OCI-LY7 (cell line): ENCODE measurements at regions not wholly inside any gene's neighbourhood (a gene's known extent, or its start where the extent isn't known, plus 50 kb on each side); places are given as distances from the start of the nearest gene placed in this dataset.

Source experiments
- BruUV-seq: library from RNA; stranded (reverse); fragments of 400-500 nt; replicated peaks from 2 replicates; lab custom pipeline; 2021; lab: Mats Ljungman, UMichigan
- CTCF ChIA-PET: fragments of 300-600 bp; sonication (Branson Sonifier 250); formaldehyde crosslinking; loops from one replicate; lab custom pipeline; 2022; ENCODE audit warnings: antibody characterized with exemption; ENCODE audit not compliant: unreplicated experiment; lab: Charles Lee
- POLR2A ChIA-PET: fragments of 300-600 bp; sonication (Branson Sonifier 250); formaldehyde crosslinking; loops from one replicate; lab custom pipeline; 2022; ENCODE audit warnings: antibody characterized with exemption; lab: Charles Lee
- DNase-seq: peaks from one replicate; pipeline ENCODE4 v3.0.0-alpha.2; 2015; ENCODE audit warnings: low spot score
- H2AFZ ChIP-seq: fragments of 200-600 bp; sonication (generic), shearing (Covaris generic); 2 replicates; pipeline ENCODE4 v1.6.1; 2014; ENCODE audit warnings: mild to moderate bottlenecking, antibody characterized with exemption, low read length, moderate library complexity
- H3K27ac ChIP-seq: fragments of 200-600 bp; sonication (generic); 2 replicates; pipeline ENCODE4 v1.5.1; 2014; ENCODE audit warnings: mixed run types, low read depth, mild to moderate bottlenecking, moderate library complexity, low read length, inconsistent platforms; ENCODE audit not compliant: poor library complexity, severe bottlenecking
- H3K36me3 ChIP-seq: fragments of 200-600 bp; sonication (generic); 2 replicates; pipeline ENCODE4 v1.6.1; 2014; ENCODE audit warnings: mild to moderate bottlenecking, antibody characterized with exemption, low read length, moderate library complexity, mixed read lengths; ENCODE audit not compliant: insufficient read depth
- H3K4me1 ChIP-seq: fragments of 200-600 bp; sonication (generic); 2 replicates; pipeline ENCODE4 v1.5.1; 2014; ENCODE audit warnings: mild to moderate bottlenecking, low read length; ENCODE audit not compliant: insufficient read depth, poor library complexity, severe bottlenecking
- H3K4me2 ChIP-seq: fragments of 200-600 bp; sonication (generic); 2 replicates; pipeline ENCODE4 v1.6.1; 2014; ENCODE audit warnings: mild to moderate bottlenecking, low read length
- H3K4me3 ChIP-seq: fragments of 200-600 bp; sonication (generic); 2 replicates; pipeline ENCODE4 v1.5.1; 2014; ENCODE audit warnings: mild to moderate bottlenecking, low read depth, low read length; ENCODE audit not compliant: poor library complexity, severe bottlenecking
- H3K79me2 ChIP-seq: fragments of 200-600 bp; sonication (generic); 2 replicates; pipeline ENCODE4 v1.6.1; 2016; ENCODE audit warnings: low read depth, mild to moderate bottlenecking, low read length, moderate library complexity, mixed read lengths; ENCODE audit not compliant: insufficient read depth
- H3K9me2 ChIP-seq: fragments of 200-600 bp; sonication (generic); 2 replicates; pipeline ENCODE4 v1.6.1; 2016; ENCODE audit warnings: mild to moderate bottlenecking, low read length, mixed read lengths; ENCODE audit not compliant: insufficient read depth
- H3K9me3 ChIP-seq: fragments of 200-600 bp; sonication (generic); 2 replicates; pipeline ENCODE4 v1.6.1; 2014; ENCODE audit warnings: mild to moderate bottlenecking, mixed run types, low read length, mixed read lengths
- H4K20me1 ChIP-seq: fragments of 200-600 bp; sonication (generic); 2 replicates; pipeline ENCODE4 v1.6.1; 2014; ENCODE audit warnings: mild to moderate bottlenecking, antibody characterized with exemption, low read length, moderate library complexity, mixed read lengths; ENCODE audit not compliant: insufficient read depth
- EZH2phosphoT487 ChIP-seq: fragments of 200-600 bp; sonication (generic); IDR thresholded peaks from 2 replicates; pipeline ENCODE4 v1.6.1; 2018; ENCODE audit warnings: low read depth, borderline replicate concordance, mild to moderate bottlenecking, mixed run types, antibody characterized with exemption, low read length, moderate library complexity, mixed read lengths
- intact Hi-C: fragments of 100-400 bp; cut with micrococcal nuclease; formaldehyde crosslinking; loops from one replicate; pipeline ENCODE4 v1.10.0; 2022; ENCODE audit not compliant: unreplicated experiment
- TF ChIP-seq, protein P1 (sequence below): fragments of 200-600 bp; sonication (generic); conservative IDR thresholded peaks from 2 replicates; pipeline ENCODE4 v1.5.1; 2014; ENCODE audit warnings: mild to moderate bottlenecking, antibody characterized with exemption, low read length, moderate library complexity, mixed read lengths

DNA sequence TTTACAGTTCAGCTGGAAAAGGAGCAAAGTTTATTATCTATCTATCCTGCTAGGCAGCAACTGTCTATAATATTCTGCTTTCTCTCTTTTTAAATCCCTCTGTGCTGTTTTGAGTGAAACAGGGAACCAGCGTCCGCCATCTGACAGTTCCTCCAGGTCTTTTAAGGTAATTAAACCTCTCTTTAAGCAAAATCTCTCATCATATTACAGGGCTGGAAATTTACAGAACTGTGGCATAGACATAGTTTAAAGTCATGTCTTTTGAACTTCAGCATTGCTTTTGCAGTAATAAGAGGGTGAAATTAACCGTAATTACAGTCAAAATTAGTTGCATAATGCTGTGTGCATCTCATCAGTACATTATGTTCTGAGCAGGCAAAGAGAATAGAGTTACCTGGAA, 263.4 kb upstream of the KCNMB2 start:
- BruUV-seq = no TSS peak
- Histone ChIP-seq H3K4me1 (no peaks in the 10 kb centered on the region), H4K20me1 (no peaks in the 10 kb centered on the region), H3K4me3 (no peak overlapping the region), H3K9me2 (no peaks in the 10 kb centered on the region), H3K36me3 (no peaks in the 10 kb centered on the region), H3K4me2 (no peak overlapping the region), H2AFZ (no peak overlapping the region), H3K79me2 (no peaks in the 10 kb centered on the region), H3K27ac (no peak overlapping the region), H3K9me3 (no peaks in the 10 kb centered on the region)
- intact Hi-C loops = no loop called here
- TF ChIP-seq, protein P1, sequence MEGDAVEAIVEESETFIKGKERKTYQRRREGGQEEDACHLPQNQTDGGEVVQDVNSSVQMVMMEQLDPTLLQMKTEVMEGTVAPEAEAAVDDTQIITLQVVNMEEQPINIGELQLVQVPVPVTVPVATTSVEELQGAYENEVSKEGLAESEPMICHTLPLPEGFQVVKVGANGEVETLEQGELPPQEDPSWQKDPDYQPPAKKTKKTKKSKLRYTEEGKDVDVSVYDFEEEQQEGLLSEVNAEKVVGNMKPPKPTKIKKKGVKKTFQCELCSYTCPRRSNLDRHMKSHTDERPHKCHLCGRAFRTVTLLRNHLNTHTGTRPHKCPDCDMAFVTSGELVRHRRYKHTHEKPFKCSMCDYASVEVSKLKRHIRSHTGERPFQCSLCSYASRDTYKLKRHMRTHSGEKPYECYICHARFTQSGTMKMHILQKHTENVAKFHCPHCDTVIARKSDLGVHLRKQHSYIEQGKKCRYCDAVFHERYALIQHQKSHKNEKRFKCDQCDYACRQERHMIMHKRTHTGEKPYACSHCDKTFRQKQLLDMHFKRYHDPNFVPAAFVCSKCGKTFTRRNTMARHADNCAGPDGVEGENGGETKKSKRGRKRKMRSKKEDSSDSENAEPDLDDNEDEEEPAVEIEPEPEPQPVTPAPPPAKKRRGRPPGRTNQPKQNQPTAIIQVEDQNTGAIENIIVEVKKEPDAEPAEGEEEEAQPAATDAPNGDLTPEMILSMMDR = no peak
- TF ChIP-seq EZH2phosphoT487 = no peak
- DNase-seq = no peak
- CTCF ChIA-PET = no interaction called here
- POLR2A ChIA-PET = no interaction called here

DNA sequence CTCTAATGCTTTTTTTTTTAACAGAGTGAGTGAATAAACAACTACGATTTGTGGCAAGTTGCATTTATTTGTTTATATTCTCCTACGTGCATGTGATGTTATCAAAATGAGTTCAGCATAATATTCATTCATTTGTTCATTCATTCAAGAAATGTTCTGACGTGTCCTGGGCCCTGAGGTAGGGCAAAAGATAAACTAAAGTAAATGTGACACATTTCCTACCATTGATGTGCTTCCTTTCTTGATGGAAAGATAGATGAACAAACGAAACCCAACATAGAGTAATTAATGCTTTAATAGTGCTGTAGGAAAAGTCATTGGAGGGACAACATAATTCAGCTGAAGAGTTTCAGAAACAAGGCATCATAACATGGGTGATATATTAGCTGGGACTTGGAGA, 261.5 kb upstream of the KCNMB2 start:
- no peak overlapping the region for H3K4me3 ChIP-seq
- no peak overlapping the region for H3K4me2 ChIP-seq
- intact Hi-C loops = no loop called here
- CTCF ChIA-PET = no interaction called here
- DNase-seq = no peak
- H3K27ac ChIP-seq = no peak overlapping the region
- H3K9me2 ChIP-seq = no peaks in the 10 kb centered on the region
- TF ChIP-seq, protein P1 = no peak
- TF ChIP-seq EZH2phosphoT487 = no peak
- no peaks in the 10 kb centered on the region for H4K20me1 ChIP-seq
- H3K79me2 ChIP-seq = no peaks in the 10 kb centered on the region
- BruUV-seq = no TSS peak
- H3K9me3 ChIP-seq = no peaks in the 10 kb centered on the region
- POLR2A ChIA-PET = no interaction called here
- no peak overlapping the region for H2AFZ ChIP-seq
- H3K4me1 ChIP-seq = no peaks in the 10 kb centered on the region
- H3K36me3 ChIP-seq = no peaks in the 10 kb centered on the region

DNA sequence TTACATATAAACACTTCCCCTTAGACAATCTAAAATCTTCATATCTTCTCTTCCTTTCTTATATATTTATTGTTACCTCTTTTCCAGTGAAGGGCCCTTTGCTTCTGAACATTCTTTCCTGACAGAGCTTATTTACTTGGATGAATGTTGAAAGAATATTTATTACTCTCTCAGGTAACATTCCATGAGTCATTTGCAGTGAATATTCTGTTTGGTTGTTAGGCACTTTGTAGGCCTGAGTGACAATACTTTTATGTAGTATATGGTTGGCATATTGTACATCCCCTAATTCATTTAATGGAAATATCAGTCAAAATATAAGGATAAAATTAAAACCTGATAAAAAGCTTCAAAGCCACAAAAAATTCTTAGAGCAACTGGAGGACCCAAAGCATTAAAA, 260.9 kb upstream of the KCNMB2 start:
- intact Hi-C loops = no loop called here
- H3K9me3 ChIP-seq = no peaks in the 10 kb centered on the region
- no peak for DNase-seq
- H3K36me3 ChIP-seq = no peaks in the 10 kb centered on the region
- no peaks in the 10 kb centered on the region for H3K4me1 ChIP-seq
- ChIA-PET CTCF (no interaction called here), POLR2A (no interaction called here)
- H3K4me3 ChIP-seq = no peak overlapping the region
- no TSS peak for BruUV-seq
- no peak overlapping the region for H3K4me2 ChIP-seq
- H3K79me2 ChIP-seq = no peaks in the 10 kb centered on the region
- H4K20me1 ChIP-seq = no peaks in the 10 kb centered on the region
- no peak overlapping the region for H2AFZ ChIP-seq
- H3K27ac ChIP-seq = no peak overlapping the region
- TF ChIP-seq, protein P1 = no peak
- TF ChIP-seq EZH2phosphoT487 = no peak
- H3K9me2 ChIP-seq = no peaks in the 10 kb centered on the region
